Colon (tissue), 2 donors: ENCODE measurements at regions not wholly inside any gene's neighbourhood (a gene's known extent, or its start where the extent isn't known, plus 50 kb on each side); places are given as distances from the start of the nearest gene placed in this dataset.

ENCODE experiments used
- FAIRE-seq: peaks from 2 replicates; lab custom pipeline; 2012; peaks lifted over from hg19 to GRCh38; lab: Jason Lieb, UNC
- donor health status: control.
- donor health status: control.

- no peak for FAIRE-seq
Measured at GRCh38 chr6:152905551-152906299, 77.1 kb downstream of the FBXO5 start.

- FAIRE-seq: no peak
Measured at GRCh38 chr6:152909241-152909640, 73.6 kb downstream of the FBXO5 start.

- FAIRE-seq: no peak
Measured at GRCh38 chr6:152916035-152916434, 66.8 kb downstream of the FBXO5 start.

- no peak for FAIRE-seq
Measured at GRCh38 chr6:152918991-152919390, 63.9 kb downstream of the FBXO5 start.

- FAIRE-seq: no peak
Measured at GRCh38 chr6:152920016-152920415, 62.8 kb downstream of the FBXO5 start.
